PC-9 (cell line): ENCODE measurements at regions not wholly inside any gene's neighbourhood (a gene's known extent, or its start where the extent isn't known, plus 50 kb on each side); places are given as distances from the start of the nearest gene placed in this dataset.

Source experiments
- BruUV-seq: library from RNA; stranded (reverse); fragments of 400-500 nt; replicated peaks from 2 replicates; lab custom pipeline; 2021; lab: Mats Ljungman, UMichigan
- CTCF ChIA-PET: fragments of 300-600 bp; sonication (Branson Sonifier 250); formaldehyde crosslinking; loops from one replicate; lab custom pipeline; 2022; ENCODE audit warnings: antibody characterized with exemption; lab: Charles Lee
- POLR2A ChIA-PET: fragments of 300-600 bp; sonication (Branson Sonifier 250); formaldehyde crosslinking; loops from one replicate; lab custom pipeline; 2022; ENCODE audit warnings: antibody characterized with exemption; ENCODE audit not compliant: unreplicated experiment; lab: Charles Lee
- DNase-seq, 2 experiments: peaks; one replicate each; pipeline versions ENCODE4 v3.0.0 to v3.0.0-alpha.2; 2015 to 2022; ENCODE audit warnings: mixed read lengths in 1 of 2
- H2AFZ ChIP-seq: fragments of 200-600 bp; sonication (generic); 2 replicates; pipeline ENCODE4 v1.8.1; 2017; ENCODE audit warnings: antibody characterized with exemption
- H3F3A ChIP-seq: fragments of 200-600 bp; sonication (generic); 2 replicates; pipeline ENCODE4 v1.8.1; 2017; ENCODE audit warnings: antibody characterized with exemption, mild to moderate bottlenecking, low read depth; ENCODE audit not compliant: insufficient read depth
- H3K27ac ChIP-seq: fragments of 200-600 bp; sonication (generic); 2 replicates; pipeline ENCODE4 v1.6.1; 2016; ENCODE audit warnings: mixed run types
- H3K27me3 ChIP-seq: fragments of 200-600 bp; sonication (generic); 2 replicates; pipeline ENCODE4 v1.6.1; 2016; ENCODE audit warnings: low read depth, mixed run types; ENCODE audit not compliant: insufficient read depth
- H3K36me3 ChIP-seq: fragments of 200-600 bp; sonication (generic); 2 replicates; pipeline ENCODE4 v1.6.1; 2016; ENCODE audit warnings: low read depth, mixed run types
- H3K4me1 ChIP-seq: fragments of 200-600 bp; sonication (generic); replicated peaks from 2 replicates; pipeline ENCODE4 v1.6.1; 2016; ENCODE audit warnings: mixed run types; ENCODE audit not compliant: insufficient read depth
- H3K4me2 ChIP-seq: fragments of 200-600 bp; sonication (generic); 2 replicates; pipeline ENCODE4 v1.6.1; 2017; ENCODE audit warnings: mixed run types
- H3K4me3 ChIP-seq: fragments of 200-600 bp; sonication (generic); 2 replicates; pipeline ENCODE4 v1.6.1; 2016; ENCODE audit warnings: mixed run types
- H3K79me2 ChIP-seq: fragments of 200-600 bp; sonication (generic); 2 replicates; pipeline ENCODE4 v1.6.1; 2017; ENCODE audit warnings: low read depth, mixed run types
- H3K9me2 ChIP-seq: fragments of 200-600 bp; sonication (generic); 2 replicates; pipeline ENCODE4 v1.8.1; 2017; ENCODE audit warnings: mild to moderate bottlenecking; ENCODE audit not compliant: insufficient read depth
- H3K9me3 ChIP-seq: fragments of 200-600 bp; sonication (generic); 2 replicates; pipeline ENCODE4 v1.8.1; 2016; ENCODE audit warnings: low read depth; ENCODE audit not compliant: insufficient read depth
- H4K20me1 ChIP-seq: fragments of 200-600 bp; sonication (generic); 2 replicates; pipeline ENCODE4 v1.8.1; 2017; ENCODE audit not compliant: insufficient read depth
- EZH2 ChIP-seq: fragments of 200-600 bp; sonication (generic); IDR thresholded peaks from 2 replicates; pipeline ENCODE4 v1.8.0; 2017; ENCODE audit warnings: antibody characterized with exemption, low read depth
- intact Hi-C: fragments of 100-400 bp; cut with micrococcal nuclease; formaldehyde crosslinking; loops from one replicate; pipeline ENCODE4 v1.10.0; 2022; ENCODE audit not compliant: unreplicated experiment
- TF ChIP-seq, protein P1 (sequence below): fragments of 200-600 bp; sonication (generic); conservative IDR thresholded peaks from 2 replicates; pipeline ENCODE4 v1.6.1; 2017; ENCODE audit warnings: mixed run types, antibody characterized with exemption, mild to moderate bottlenecking, moderate library complexity

DNA sequence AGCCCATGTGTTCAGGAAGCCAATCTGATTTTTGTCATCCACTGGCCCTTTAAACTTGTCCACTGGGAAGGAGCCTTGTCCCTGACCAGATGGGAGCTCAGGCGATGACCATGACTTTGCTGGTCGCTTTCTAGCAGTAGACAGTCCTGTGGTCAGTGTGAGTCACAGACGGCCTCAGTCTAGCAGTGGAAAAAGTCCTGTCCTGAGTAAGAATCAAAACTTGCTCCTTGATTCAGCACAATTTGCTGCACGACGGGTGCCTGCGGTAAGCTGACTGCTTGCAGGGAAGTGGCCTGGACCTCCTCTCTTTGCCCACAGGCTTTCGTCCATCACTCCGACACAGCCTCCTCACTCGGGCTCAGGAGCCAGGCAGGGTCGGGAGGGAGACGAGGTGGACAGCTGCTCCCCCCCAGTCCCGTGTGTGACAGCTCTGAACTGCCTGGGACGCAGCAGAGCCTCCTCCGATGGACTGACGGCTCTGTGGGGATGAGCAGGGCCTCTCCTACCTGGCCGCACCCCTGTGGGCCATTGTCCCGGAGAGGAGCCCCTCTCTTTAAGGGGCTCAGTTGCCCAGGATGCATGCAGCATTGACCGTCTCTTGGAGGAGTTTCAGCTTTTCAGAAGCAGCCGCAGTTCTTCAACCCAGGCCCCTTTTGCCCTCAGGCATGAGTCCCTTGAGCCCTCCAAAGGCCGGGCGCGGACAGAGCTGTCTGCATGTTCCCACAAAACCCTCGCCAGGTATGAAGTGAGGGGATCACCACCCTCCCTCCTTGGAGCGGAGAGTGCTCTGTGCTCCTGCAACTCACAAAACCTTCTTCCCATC is 209.2 kb downstream of the ANKRD60 start:
- Histone ChIP-seq H3K9me2 (no peaks in the 10 kb centered on the region), H3K9me3 (no peaks in the 10 kb centered on the region), H3K36me3 (no peaks in the 10 kb centered on the region), H3F3A (peaks cover 50% of the 10 kb centered on the region), H3K4me3 (no peak overlapping the region), H3K4me1 (peaks cover 74% of the 10 kb centered on the region), H3K4me2 (peak overlapping the region; percentile 79), H3K79me2 (no peaks in the 10 kb centered on the region), H2AFZ (no peak overlapping the region), H4K20me1 (no peaks in the 10 kb centered on the region), H3K27me3 (no peaks in the 10 kb centered on the region), H3K27ac (peak overlapping the region; percentile 93)
- DNase-seq: peak; percentile 62 to 86
- intact Hi-C loops: loop anchor here (2.0 to 10.0 kb wide), 3 partner anchors 84 to 404 kb away; no protein-coding TSS in a partner anchor
- TSS peak; percentile 34 for BruUV-seq
- ChIA-PET CTCF (interaction anchor here (1.3 kb wide), 1 partner anchor 397 kb away, joined by 3 read pairs; no protein-coding TSS in a partner anchor), POLR2A (interaction anchor here (0.5 to 0.8 kb wide), 4 partner anchors 179 to 1400 kb away, joined by 3 to 6 read pairs (median 3); partner anchors contain the start of gene VAPB)
- TF ChIP-seq, protein P1, sequence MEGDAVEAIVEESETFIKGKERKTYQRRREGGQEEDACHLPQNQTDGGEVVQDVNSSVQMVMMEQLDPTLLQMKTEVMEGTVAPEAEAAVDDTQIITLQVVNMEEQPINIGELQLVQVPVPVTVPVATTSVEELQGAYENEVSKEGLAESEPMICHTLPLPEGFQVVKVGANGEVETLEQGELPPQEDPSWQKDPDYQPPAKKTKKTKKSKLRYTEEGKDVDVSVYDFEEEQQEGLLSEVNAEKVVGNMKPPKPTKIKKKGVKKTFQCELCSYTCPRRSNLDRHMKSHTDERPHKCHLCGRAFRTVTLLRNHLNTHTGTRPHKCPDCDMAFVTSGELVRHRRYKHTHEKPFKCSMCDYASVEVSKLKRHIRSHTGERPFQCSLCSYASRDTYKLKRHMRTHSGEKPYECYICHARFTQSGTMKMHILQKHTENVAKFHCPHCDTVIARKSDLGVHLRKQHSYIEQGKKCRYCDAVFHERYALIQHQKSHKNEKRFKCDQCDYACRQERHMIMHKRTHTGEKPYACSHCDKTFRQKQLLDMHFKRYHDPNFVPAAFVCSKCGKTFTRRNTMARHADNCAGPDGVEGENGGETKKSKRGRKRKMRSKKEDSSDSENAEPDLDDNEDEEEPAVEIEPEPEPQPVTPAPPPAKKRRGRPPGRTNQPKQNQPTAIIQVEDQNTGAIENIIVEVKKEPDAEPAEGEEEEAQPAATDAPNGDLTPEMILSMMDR: no peak
- TF ChIP-seq EZH2: no peak

DNA sequence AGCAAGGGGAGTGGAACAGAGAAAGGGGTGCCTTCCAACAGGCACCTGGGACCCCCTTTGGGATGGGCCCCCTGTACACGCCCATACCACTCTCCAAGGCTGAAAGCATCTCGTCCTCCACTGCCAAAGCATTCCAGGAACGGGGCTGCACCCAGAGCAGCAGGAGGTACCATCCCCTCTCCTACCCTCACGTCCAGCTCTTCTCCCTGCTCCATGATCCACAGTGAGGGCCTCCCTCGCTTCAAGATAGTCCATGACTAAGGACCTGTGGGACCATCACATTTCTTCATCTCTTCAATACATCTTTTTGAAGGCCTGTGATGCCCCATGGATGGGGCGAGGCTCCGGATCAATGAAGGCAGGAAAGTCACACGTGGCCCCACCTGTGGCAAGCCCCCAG is 209.9 kb downstream of the ANKRD60 start:
- no peak for TF ChIP-seq EZH2
- TF ChIP-seq, protein P1: no peak
- Histone ChIP-seq H3K27me3 (no peaks in the 10 kb centered on the region), H3K9me3 (no peaks in the 10 kb centered on the region), H3K4me1 (peaks cover 81% of the 10 kb centered on the region), H3K36me3 (no peaks in the 10 kb centered on the region), H3K4me2 (peak overlapping the region; percentile 79), H3K4me3 (no peak overlapping the region; the same call in 1 of the 2 replicates), H3K27ac (peak overlapping the region; percentile 93), H3K79me2 (no peaks in the 10 kb centered on the region), H4K20me1 (no peaks in the 10 kb centered on the region), H3F3A (peaks cover 56% of the 10 kb centered on the region), H3K9me2 (no peaks in the 10 kb centered on the region), H2AFZ (peak overlapping the region; percentile 17; the same call in 1 of the 2 replicates)
- DNase-seq: no peak
- CTCF ChIA-PET: interaction anchor here (1.3 kb wide), 1 partner anchor 396 kb away, joined by 3 read pairs; no protein-coding TSS in a partner anchor
- POLR2A ChIA-PET: interaction anchor here (0.6 to 0.8 kb wide), 3 partner anchors 191 to 1399 kb away, joined by 3 to 6 read pairs (median 3); partner anchors contain the start of gene VAPB
- BruUV-seq: no TSS peak
- intact Hi-C loops: loop anchor here (2.0 to 10.0 kb wide), 3 partner anchors 84 to 404 kb away; no protein-coding TSS in a partner anchor

DNA sequence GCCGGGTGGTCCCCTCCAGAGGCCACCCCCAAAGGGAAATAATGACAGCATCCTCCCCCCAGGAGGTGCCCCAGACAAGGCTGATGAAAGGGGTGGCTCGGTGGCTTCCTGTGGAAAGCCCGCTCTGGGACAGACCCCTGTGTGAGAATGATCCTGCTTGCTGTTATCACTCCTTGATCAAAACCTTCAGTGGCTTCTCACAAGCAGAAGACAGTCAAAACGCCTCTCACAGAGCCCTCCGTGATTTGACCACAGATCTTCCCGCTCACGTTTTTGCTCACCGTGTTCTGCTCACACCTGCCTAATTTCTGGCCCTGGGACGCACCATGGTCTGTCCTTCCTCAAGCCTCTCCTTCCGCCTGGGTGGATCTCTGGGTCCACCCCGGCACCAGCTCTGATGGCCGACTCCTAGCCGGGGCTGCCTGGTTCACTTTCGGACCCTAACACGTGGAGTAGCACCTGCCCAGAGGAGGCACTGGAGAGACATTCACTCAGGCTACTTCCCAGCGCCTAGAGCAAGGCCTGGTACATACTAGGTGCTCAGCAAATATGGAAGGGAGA is 210.4 kb downstream of the ANKRD60 start:
- DNase-seq: no peak
- Histone ChIP-seq H3K36me3 (no peaks in the 10 kb centered on the region), H3K27me3 (no peaks in the 10 kb centered on the region), H3K27ac (peak overlapping the region; percentile 93), H3K79me2 (no peaks in the 10 kb centered on the region), H3K9me3 (no peaks in the 10 kb centered on the region), H3K9me2 (no peaks in the 10 kb centered on the region), H4K20me1 (no peaks in the 10 kb centered on the region), H3F3A (peaks cover 62% of the 10 kb centered on the region), H3K4me3 (peak overlapping the region; percentile 32; the same call in 1 of the 2 replicates), H3K4me2 (peak overlapping the region; percentile 79), H2AFZ (peak overlapping the region; percentile 17; the same call in 1 of the 2 replicates), H3K4me1 (peaks cover 86% of the 10 kb centered on the region)
- TF ChIP-seq EZH2: no peak
- TF ChIP-seq, protein P1: no peak
- no TSS peak for BruUV-seq
- intact Hi-C loops: loop anchor here (1.0 to 10.0 kb wide), 10 partner anchors 27 to 403 kb away; partner anchors contain the start of gene PMEPA1
- ChIA-PET POLR2A (no interaction called here), CTCF (interaction anchor here (1.3 kb wide), 1 partner anchor 395 kb away, joined by 3 read pairs; no protein-coding TSS in a partner anchor)
